Small intestine (tissue), 7 donors: ENCODE measurements at regions not wholly inside any gene's neighbourhood (a gene's known extent, or its start where the extent isn't known, plus 50 kb on each side); places are given as distances from the start of the nearest gene placed in this dataset.

Source experiments
- DNase-seq, 2 donors: peaks; one replicate each; pipeline versions ENCODE4 v3.0.0 to v3.0.0-alpha.2; 2013
- FAIRE-seq: peaks from 2 replicates; lab custom pipeline; 2012; peaks lifted over from hg19 to GRCh38; lab: Jason Lieb, UNC
- H3K27ac ChIP-seq, 3 donors: one replicate each; pipeline ENCODE4 v1.5.1; 2013; ENCODE audit warnings: low read length in 2 of 3, mild to moderate bottlenecking in 2 of 3, control low read depth in 1 of 3, inconsistent platforms in 1 of 3, low read depth in 1 of 3, moderate library complexity in 1 of 3
- H3K27me3 ChIP-seq, 3 donors: one replicate each; pipeline ENCODE4 v1.6.1; 2013; ENCODE audit warnings: low read length in 3 of 3, inconsistent platforms in 1 of 3; ENCODE audit not compliant: control insufficient read depth in 3 of 3, insufficient read depth in 3 of 3
- H3K36me3 ChIP-seq, 3 donors: one replicate each; pipeline ENCODE4 v1.6.1; 2013; ENCODE audit warnings: low read length in 3 of 3, inconsistent platforms in 1 of 3, low read depth in 1 of 3, mild to moderate bottlenecking in 1 of 3, moderate library complexity in 1 of 3; ENCODE audit not compliant: control insufficient read depth in 3 of 3, insufficient read depth in 2 of 3
- H3K4me1 ChIP-seq, 3 donors: one replicate each; pipeline ENCODE4 v1.6.1; 2013; ENCODE audit warnings: low read length in 2 of 3, inconsistent platforms in 1 of 3, low read depth in 1 of 3, mild to moderate bottlenecking in 1 of 3, moderate library complexity in 1 of 3; ENCODE audit not compliant: control insufficient read depth in 3 of 3, insufficient read depth in 2 of 3
- H3K4me3 ChIP-seq, 3 donors: one replicate each; pipeline ENCODE4 v1.5.1; 2013; ENCODE audit warnings: low read length in 3 of 3, control low read depth in 1 of 3, inconsistent platforms in 1 of 3, low read depth in 1 of 3, mild to moderate bottlenecking in 1 of 3, moderate library complexity in 1 of 3
- H3K9me3 ChIP-seq, 2 donors: one replicate each; pipeline ENCODE4 v1.6.1; 2013; ENCODE audit warnings: low read depth in 1 of 2, low read length in 1 of 2; ENCODE audit not compliant: control insufficient read depth in 2 of 2, insufficient read depth in 1 of 2
- WGBS, 3 donors: extraction: QIAGEN DNeasy Blood & Tissue Kit; methylation state at CpG; one replicate each; pipeline ENCODE4 v1.1.7; 2013; 5-methylcytosine and 5-hydroxymethylcytosine counted together
- donor health status: healthy with polysubstance abuse.
- donor health status: control.
- donor health status: control.
- donor health status: Bipolar disorder and iron deficiency.
- donor health status: healthy.

- 70 to 73% (median 71%) methylated on average over 2 of the region's 2 CpGs for WGBS, 3 donors
- H3K27me3 ChIP-seq, result no peaks in the 10 kb centered on the region
- H3K36me3 ChIP-seq, result no peaks in the 10 kb centered on the region
- FAIRE-seq, result no peak
- H3K4me1 ChIP-seq, result peaks cover 0 to 29% (median 0%) of the 10 kb centered on the region in 3 donors
- H3K9me3 ChIP-seq, result no peaks in the 10 kb centered on the region
- DNase-seq, result no peak
- H3K27ac ChIP-seq, result no peak overlapping the region
- no peak overlapping the region for H3K4me3 ChIP-seq
Measured at GRCh38 chr1:101139821-101140718, 96.7 kb upstream of the S1PR1 start.

- no peaks in the 10 kb centered on the region for H3K36me3 ChIP-seq
- FAIRE-seq, result no peak
- 71 to 100% (median 86%) methylated on average over 1 of the region's 1 CpG for WGBS, 3 donors
Measured at GRCh38 chr1:101139130-101139529, 97.7 kb upstream of the S1PR1 start.

GRCh38 chr1:101137144-101138126, 99.4 kb upstream of the S1PR1 start:
- 34 to 40% (median 37%) methylated on average over 5 of the region's 5 CpGs for WGBS, 3 donors
- H3K36me3 ChIP-seq, result no peaks in the 10 kb centered on the region
- no peak overlapping the region for H3K4me3 ChIP-seq
- peak overlapping the region in 1 of 3 donors; percentile 53 for H3K27ac ChIP-seq
- FAIRE-seq (no peak), DNase-seq (peak in 1 of 2 donors; percentile 74)
- no peaks in the 10 kb centered on the region for H3K27me3 ChIP-seq
- H3K4me1 ChIP-seq, result peaks cover 0 to 30% (median 0%) of the 10 kb centered on the region in 3 donors
- H3K9me3 ChIP-seq, result no peaks in the 10 kb centered on the region

More at GRCh38 chr1:101139130-101139529, 97.7 kb upstream of the S1PR1 start:
- no peak for DNase-seq
- Histone ChIP-seq H3K27ac (peak overlapping the region in 1 of 3 donors; percentile 1), H3K4me1 (peaks cover 0 to 29% (median 0%) of the 10 kb centered on the region in 3 donors), H3K27me3 (no peaks in the 10 kb centered on the region), H3K9me3 (no peaks in the 10 kb centered on the region), H3K4me3 (no peak overlapping the region)

GRCh38 chr1:101136739-101137138, 100.1 kb upstream of the S1PR1 start:
- WGBS, 3 donors, result 46 to 80% (median 51%) methylated on average over 1 of the region's 1 CpG
- H3K4me3 ChIP-seq, result no peak overlapping the region
- H3K27me3 ChIP-seq, result no peaks in the 10 kb centered on the region
- FAIRE-seq (no peak), DNase-seq (peak in 1 of 2 donors; percentile 23)
- H3K36me3 ChIP-seq, result no peaks in the 10 kb centered on the region
- H3K4me1 ChIP-seq, result peaks cover 0 to 35% (median 0%) of the 10 kb centered on the region in 3 donors
- no peaks in the 10 kb centered on the region for H3K9me3 ChIP-seq
- peak overlapping the region in 1 of 3 donors; percentile 53 for H3K27ac ChIP-seq

GRCh38 chr1:101136271-101136670, 100.5 kb upstream of the S1PR1 start:
- FAIRE-seq, result no peak
- H3K27me3 ChIP-seq, result no peaks in the 10 kb centered on the region
- H3K4me1 ChIP-seq, result peaks cover 0 to 35% (median 0%) of the 10 kb centered on the region in 3 donors
- H3K4me3 ChIP-seq, result no peak overlapping the region
- H3K9me3 ChIP-seq, result no peaks in the 10 kb centered on the region
- WGBS, 3 donors, result 48 to 54% (median 53%) methylated on average over 3 of the region's 3 CpGs
- no peak for DNase-seq
- H3K27ac ChIP-seq, result peak overlapping the region in 1 of 3 donors; percentile 53
- H3K36me3 ChIP-seq, result no peaks in the 10 kb centered on the region

GRCh38 chr1:101135526-101135925, 101.3 kb upstream of the S1PR1 start:
- FAIRE-seq (no peak), DNase-seq (no peak)
- no peaks in the 10 kb centered on the region for H3K27me3 ChIP-seq
- H3K27ac ChIP-seq, result no peak overlapping the region
- H3K36me3 ChIP-seq, result no peaks in the 10 kb centered on the region
- 91 to 99% (median 96%) methylated on average over 2 of the region's 2 CpGs for WGBS, 3 donors
- H3K4me3 ChIP-seq, result no peak overlapping the region
- peaks cover 0 to 35% (median 0%) of the 10 kb centered on the region in 3 donors for H3K4me1 ChIP-seq
- H3K9me3 ChIP-seq, result no peaks in the 10 kb centered on the region

DNA sequence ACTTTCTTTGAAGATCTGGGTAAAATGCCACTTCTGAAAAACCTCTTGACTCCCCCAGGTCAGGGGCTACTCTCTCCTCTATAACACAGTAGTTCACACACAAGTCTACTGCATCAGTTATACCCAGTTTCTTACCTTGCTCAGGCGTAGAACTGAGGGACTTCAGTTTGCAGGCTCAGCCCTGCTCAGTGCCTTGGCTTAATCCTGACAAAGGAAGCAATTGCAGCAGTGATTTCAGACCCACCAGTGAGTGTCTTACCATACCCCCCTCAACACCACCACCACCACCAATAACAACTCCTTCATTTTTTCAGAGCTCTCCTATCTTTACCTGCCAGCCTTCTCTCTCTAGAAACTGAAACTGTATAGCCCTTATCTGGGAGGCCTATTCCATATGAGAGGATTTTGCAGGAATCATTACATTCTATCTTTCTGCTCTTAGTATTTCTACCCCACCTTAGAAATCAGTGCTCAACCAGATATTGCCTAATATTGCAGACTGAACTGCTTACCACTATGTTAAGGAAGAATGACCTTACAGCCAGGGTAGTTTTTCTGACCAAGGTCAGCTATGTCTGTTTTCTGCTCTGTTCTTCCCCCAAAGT, 105.5 kb upstream of the S1PR1 start:
- no peaks in the 10 kb centered on the region for H3K36me3 ChIP-seq
- 81 to 96% (median 91%) methylated on average over 1 of the region's 1 CpG for WGBS, 3 donors
- peaks cover 0 to 29% (median 0%) of the 10 kb centered on the region in 3 donors for H3K4me1 ChIP-seq
- DNase-seq (peak in 1 of 2 donors; percentile 67), FAIRE-seq (no peak)
- H3K27me3 ChIP-seq, result peaks cover 0 to 3% (median 0%) of the 10 kb centered on the region in 3 donors
- H3K27ac ChIP-seq, result peak overlapping the region in 1 of 3 donors; percentile 80
- H3K4me3 ChIP-seq, result no peak overlapping the region
- no peaks in the 10 kb centered on the region for H3K9me3 ChIP-seq
